ENCODE measurements at regions not wholly inside any gene's neighbourhood (a gene's known extent, or its start where the extent isn't known, plus 50 kb on each side); places are given as distances from the start of the nearest gene placed in this dataset.
A peak's percentile ranks its signal among the peaks of the same experiment; 100 is the strongest.

- intact Hi-C loops (cut with micrococcal nuclease), result loop anchor here (5.0 kb wide), 1 partner anchor 334 kb away; no protein-coding TSS in a partner anchor
- Mint-ChIP-seq H3K27ac (ENCODE audit: low read depth, unreplicated experiment) (no peak overlapping the region), H3K4me3 (ENCODE audit: unreplicated experiment) (no peak overlapping the region), H3K4me1 (ENCODE audit: insufficient read depth, unreplicated experiment) (no peaks in the 10 kb centered on the region), H3K27me3 (ENCODE audit: insufficient read depth, unreplicated experiment) (peaks cover 56% of the 10 kb centered on the region), H3K9me3 (ENCODE audit: unreplicated experiment) (no peaks in the 10 kb centered on the region), H3K36me3 (ENCODE audit: insufficient read depth, unreplicated experiment) (peaks cover 4% of the 10 kb centered on the region)
- TF ChIP-seq CTCF (IDR thresholded peaks at IDR 0.05; ENCODE audit: unreplicated experiment), result peak; percentile 22
- ChIA-PET POLR2A (no interaction called here), CTCF (interaction anchor here (0.6 to 1.3 kb wide), 3 partner anchors 11 to 619 kb away, joined by 3 to 7 read pairs (median 3); no protein-coding TSS in a partner anchor)
- DNase-seq (ENCODE audit: unreplicated experiment), result peak; percentile 20
- BruUV-seq (replicated peaks), result no TSS peak
These were observed 113.8 kb downstream of the RERGL start for GRCh38 chr12:17976202-17976601.

GRCh38 chr12:17975763-17976162, 114.2 kb downstream of the RERGL start:
- POLR2A ChIA-PET, result no interaction called here
- Mint-ChIP-seq H3K4me3 (ENCODE audit: unreplicated experiment) (no peak overlapping the region), H3K27me3 (ENCODE audit: insufficient read depth, unreplicated experiment) (peaks cover 52% of the 10 kb centered on the region), H3K36me3 (ENCODE audit: insufficient read depth, unreplicated experiment) (peaks cover 4% of the 10 kb centered on the region), H3K27ac (ENCODE audit: low read depth, unreplicated experiment) (no peak overlapping the region), H3K9me3 (ENCODE audit: unreplicated experiment) (no peaks in the 10 kb centered on the region), H3K4me1 (ENCODE audit: insufficient read depth, unreplicated experiment) (no peaks in the 10 kb centered on the region)
- no peak for TF ChIP-seq CTCF (IDR thresholded peaks at IDR 0.05; ENCODE audit: unreplicated experiment)
- no TSS peak for BruUV-seq (replicated peaks)
- no peak for DNase-seq (ENCODE audit: unreplicated experiment)
- CTCF ChIA-PET, result interaction anchor here (1.2 to 1.3 kb wide), 2 partner anchors 11 to 16 kb away, joined by 3 to 7 read pairs; no protein-coding TSS in a partner anchor
- intact Hi-C loops (cut with micrococcal nuclease), result loop anchor here (5.0 kb wide), 1 partner anchor 333 kb away; no protein-coding TSS in a partner anchor

GRCh38 chr12:17975239-17975638, 114.8 kb downstream of the RERGL start:
- no peak overlapping the region for H3K27ac Mint-ChIP-seq (ENCODE audit: low read depth, unreplicated experiment)
- no peak for TF ChIP-seq CTCF (IDR thresholded peaks at IDR 0.05; ENCODE audit: unreplicated experiment)
- no TSS peak for BruUV-seq (replicated peaks)
- POLR2A ChIA-PET, result no interaction called here
- peaks cover 4% of the 10 kb centered on the region for H3K36me3 Mint-ChIP-seq (ENCODE audit: insufficient read depth, unreplicated experiment)
- CTCF ChIA-PET, result interaction anchor here (1.2 to 1.3 kb wide), 2 partner anchors 12 to 17 kb away, joined by 3 to 7 read pairs; no protein-coding TSS in a partner anchor
- no peaks in the 10 kb centered on the region for H3K9me3 Mint-ChIP-seq (ENCODE audit: unreplicated experiment)
- H3K4me3 Mint-ChIP-seq (ENCODE audit: unreplicated experiment), result no peak overlapping the region
- H3K27me3 Mint-ChIP-seq (ENCODE audit: insufficient read depth, unreplicated experiment), result peaks cover 51% of the 10 kb centered on the region
- H3K4me1 Mint-ChIP-seq (ENCODE audit: insufficient read depth, unreplicated experiment), result no peaks in the 10 kb centered on the region
- DNase-seq (ENCODE audit: unreplicated experiment), result no peak
- intact Hi-C loops (cut with micrococcal nuclease), result loop anchor here (5.0 kb wide), 1 partner anchor 333 kb away; no protein-coding TSS in a partner anchor

GRCh38 chr12:17971850-17972249, 118.1 kb downstream of the RERGL start:
- no peak for DNase-seq (ENCODE audit: unreplicated experiment)
- peaks cover 37% of the 10 kb centered on the region for H3K27me3 Mint-ChIP-seq (ENCODE audit: insufficient read depth, unreplicated experiment)
- POLR2A ChIA-PET, result no interaction called here
- no peak for TF ChIP-seq CTCF (IDR thresholded peaks at IDR 0.05; ENCODE audit: unreplicated experiment)
- intact Hi-C loops (cut with micrococcal nuclease), result no loop called here
- BruUV-seq (replicated peaks), result no TSS peak
- H3K27ac Mint-ChIP-seq (ENCODE audit: low read depth, unreplicated experiment), result no peak overlapping the region
- peaks cover 4% of the 10 kb centered on the region for H3K36me3 Mint-ChIP-seq (ENCODE audit: insufficient read depth, unreplicated experiment)
- H3K9me3 Mint-ChIP-seq (ENCODE audit: unreplicated experiment), result no peaks in the 10 kb centered on the region
- no peaks in the 10 kb centered on the region for H3K4me1 Mint-ChIP-seq (ENCODE audit: insufficient read depth, unreplicated experiment)
- CTCF ChIA-PET, result interaction anchor here (0.8 kb wide), 1 partner anchor 1849 kb away, joined by 3 read pairs; no protein-coding TSS in a partner anchor
- no peak overlapping the region for H3K4me3 Mint-ChIP-seq (ENCODE audit: unreplicated experiment)
